Keratinocyte (primary cell): ENCODE measurements at regions not wholly inside any gene's neighbourhood (a gene's known extent, or its start where the extent isn't known, plus 50 kb on each side); places are given as distances from the start of the nearest gene placed in this dataset.

Experiments used
- EZH2 ChIP-seq: IDR thresholded peaks from one replicate; pipeline ENCODE4 v1.6.1; 2012; ENCODE audit warnings: inconsistent platforms, mild to moderate bottlenecking, low read length, moderate library complexity
- TF ChIP-seq, protein P1 (sequence below), 3 experiments: IDR thresholded peaks in 1 of 3; conservative IDR thresholded peaks in 1 of 3; optimal IDR thresholded peaks in 1 of 3; 2 replicates in 2 of 3; 3 replicates in 1 of 3; pipeline versions ENCODE3 to v1.5.1; 2011; ENCODE audit warnings: low read length in 3 of 3, mild to moderate bottlenecking in 3 of 3, moderate library complexity in 2 of 3, control low read depth in 1 of 3, inconsistent platforms in 1 of 3; ENCODE audit not compliant: insufficient read depth in 2 of 3; ENCODE audit errors: extremely low read depth in 1 of 3

DNA sequence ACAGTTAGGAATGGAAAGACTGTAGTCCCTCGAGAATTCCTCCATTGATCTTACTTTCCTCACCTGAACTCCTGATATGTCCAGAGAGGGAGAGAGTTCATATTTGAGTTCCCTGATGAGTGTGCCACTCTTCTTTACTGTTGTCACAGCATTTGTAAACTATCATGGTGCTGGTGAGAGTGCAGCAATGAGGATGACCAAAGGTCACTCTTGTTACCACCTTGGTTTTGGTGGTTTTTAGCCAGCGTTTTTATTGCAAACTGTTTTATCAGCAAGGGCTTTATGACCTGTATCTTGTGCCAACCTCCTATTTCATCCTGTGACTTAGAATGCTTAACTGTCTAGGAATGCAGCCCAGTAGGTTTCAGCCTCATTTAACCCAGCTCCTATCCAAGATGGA is 1062.5 kb downstream of the BCL11A start:
- TF ChIP-seq, protein P1, sequence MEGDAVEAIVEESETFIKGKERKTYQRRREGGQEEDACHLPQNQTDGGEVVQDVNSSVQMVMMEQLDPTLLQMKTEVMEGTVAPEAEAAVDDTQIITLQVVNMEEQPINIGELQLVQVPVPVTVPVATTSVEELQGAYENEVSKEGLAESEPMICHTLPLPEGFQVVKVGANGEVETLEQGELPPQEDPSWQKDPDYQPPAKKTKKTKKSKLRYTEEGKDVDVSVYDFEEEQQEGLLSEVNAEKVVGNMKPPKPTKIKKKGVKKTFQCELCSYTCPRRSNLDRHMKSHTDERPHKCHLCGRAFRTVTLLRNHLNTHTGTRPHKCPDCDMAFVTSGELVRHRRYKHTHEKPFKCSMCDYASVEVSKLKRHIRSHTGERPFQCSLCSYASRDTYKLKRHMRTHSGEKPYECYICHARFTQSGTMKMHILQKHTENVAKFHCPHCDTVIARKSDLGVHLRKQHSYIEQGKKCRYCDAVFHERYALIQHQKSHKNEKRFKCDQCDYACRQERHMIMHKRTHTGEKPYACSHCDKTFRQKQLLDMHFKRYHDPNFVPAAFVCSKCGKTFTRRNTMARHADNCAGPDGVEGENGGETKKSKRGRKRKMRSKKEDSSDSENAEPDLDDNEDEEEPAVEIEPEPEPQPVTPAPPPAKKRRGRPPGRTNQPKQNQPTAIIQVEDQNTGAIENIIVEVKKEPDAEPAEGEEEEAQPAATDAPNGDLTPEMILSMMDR (optimal IDR thresholded peaks at IDR 0.05 in 1 of 3, IDR thresholded peaks at IDR 0.05 in 1 of 3, conservative IDR thresholded peaks at IDR 0.05 in 1 of 3; ENCODE audit: extremely low read depth in 1 of 3, insufficient read depth in 2 of 3, low read length in 3 of 3): no peak
- no peak for TF ChIP-seq EZH2
